RCC 7860 (cell line): ENCODE measurements at regions not wholly inside any gene's neighbourhood (a gene's known extent, or its start where the extent isn't known, plus 50 kb on each side); places are given as distances from the start of the nearest gene placed in this dataset.
"Not testable (repeated sequence)": the region's sequence is repeated elsewhere in the genome, so short reads cannot be mapped to it uniquely, and the experiment has no call there.

Source experiments
- DNase-seq: peaks from one replicate; pipeline ENCODE4 v3.0.0-alpha.2; 2015; ENCODE audit warnings: low spot score
- FAIRE-seq: peaks from 2 replicates; lab custom pipeline; 2012; peaks lifted over from hg19 to GRCh38; lab: Jason Lieb, UNC

DNA sequence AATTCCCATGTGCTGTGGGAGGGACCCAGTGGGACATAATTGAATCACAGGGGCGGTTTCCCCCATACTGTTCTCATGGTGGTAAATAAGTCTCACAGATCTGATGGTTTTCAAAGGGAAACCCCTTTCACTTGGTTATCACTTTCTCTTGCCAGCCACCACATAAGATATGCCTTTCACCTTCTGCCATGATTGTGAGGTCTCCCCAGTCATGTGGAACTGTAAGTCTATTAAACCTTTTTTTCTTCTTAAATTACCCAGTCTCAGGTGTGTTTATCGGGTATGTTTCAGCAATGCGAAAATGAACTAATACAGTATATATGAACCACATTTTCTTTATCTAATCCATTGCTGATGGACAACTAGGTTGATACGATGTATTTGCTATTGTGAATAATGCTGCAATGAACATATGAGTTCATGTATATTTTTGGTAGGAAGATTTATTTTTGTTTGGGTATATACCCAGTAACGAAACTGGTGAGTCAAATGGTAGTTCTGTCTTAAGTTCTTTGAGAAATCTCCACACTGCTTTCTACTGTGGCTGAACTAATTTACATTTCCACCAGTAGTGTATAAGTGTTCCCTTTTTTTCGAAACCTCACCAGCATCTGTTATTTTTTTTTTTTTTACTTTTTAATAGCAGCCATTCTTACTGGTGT is 70.0 kb upstream of the HGF start:
- no peak for DNase-seq
- no peak for FAIRE-seq

DNA sequence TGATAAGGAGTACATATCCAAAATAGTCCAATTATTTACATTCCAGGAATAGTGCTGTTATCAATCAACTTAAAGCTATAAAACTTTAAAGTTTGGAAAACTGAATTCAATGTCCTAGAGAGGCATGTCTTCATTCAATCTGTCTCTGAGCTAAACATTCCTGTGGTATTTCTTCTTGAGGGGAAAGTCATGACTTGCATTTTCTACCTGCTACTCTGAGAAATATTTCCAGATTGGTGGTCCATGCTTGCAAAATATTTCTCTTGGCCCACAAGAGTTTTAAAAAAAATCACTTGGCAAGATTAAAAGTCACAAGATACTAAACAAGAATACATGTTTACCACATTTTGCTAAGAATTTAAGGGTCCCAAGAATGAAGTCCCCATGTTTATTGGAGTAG is 63.6 kb upstream of the HGF start:
- FAIRE-seq = no peak
- DNase-seq = no peak

DNA sequence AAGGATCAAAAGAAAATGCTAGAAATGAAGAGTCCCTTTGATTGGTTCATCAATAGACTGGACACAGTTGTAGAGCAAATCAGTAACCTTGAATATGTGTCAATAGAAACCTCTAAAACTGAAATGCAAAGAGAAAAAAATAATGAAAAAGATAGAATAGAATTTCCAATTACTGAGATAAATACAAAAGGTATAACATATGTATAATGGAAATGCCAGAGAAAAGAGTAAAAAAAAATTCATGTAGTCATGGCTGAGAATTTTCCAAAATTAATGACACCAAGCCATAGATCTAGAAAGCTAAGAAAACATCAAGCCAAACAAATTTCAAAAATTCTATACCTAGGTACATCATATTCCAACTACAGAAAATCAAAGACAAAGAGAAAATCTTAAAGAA is 62.0 kb upstream of the HGF start:
- no peak for FAIRE-seq
- no peak for DNase-seq

DNA sequence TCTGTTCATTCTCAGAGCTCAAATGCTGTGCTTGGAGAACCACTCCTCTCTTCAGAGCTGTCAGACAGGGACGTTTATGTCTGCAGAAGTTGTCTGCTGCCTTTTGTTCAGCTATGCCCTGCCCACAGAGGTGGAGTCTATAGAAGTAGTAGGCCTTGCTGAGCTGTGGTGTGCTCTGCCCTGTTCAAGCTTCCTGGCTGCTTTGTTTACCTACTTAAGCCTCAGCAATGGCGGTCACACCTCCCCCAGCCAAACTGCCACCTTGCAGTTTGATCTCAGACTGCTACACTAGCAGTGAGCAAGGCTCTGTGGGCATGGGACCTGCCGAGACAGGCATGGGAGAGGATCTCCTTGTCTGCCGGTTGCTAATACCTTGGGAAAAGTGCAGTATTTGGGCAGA is 59.7 kb upstream of the HGF start:
- DNase-seq, FAIRE-seq: not testable (repeated sequence)

DNA sequence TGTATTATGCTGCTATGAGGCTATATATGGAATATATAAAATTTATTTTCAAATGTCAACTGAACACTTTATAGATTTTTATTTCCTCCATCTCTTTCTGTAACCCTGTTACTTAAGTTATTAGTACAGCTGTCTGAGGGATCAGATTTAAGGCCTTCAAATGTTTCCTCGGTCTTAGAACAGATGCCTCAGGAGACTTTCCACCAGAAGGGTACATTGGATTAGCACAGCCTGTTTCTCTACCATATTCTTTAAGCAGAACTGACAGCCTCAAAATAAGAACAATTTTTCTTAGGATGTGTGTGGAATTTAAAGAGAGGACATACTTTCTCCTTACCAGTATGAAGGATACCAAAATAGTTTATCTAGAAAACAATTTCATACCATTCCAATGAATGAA is 53.0 kb upstream of the HGF start:
- no peak for FAIRE-seq
- no peak for DNase-seq

DNA sequence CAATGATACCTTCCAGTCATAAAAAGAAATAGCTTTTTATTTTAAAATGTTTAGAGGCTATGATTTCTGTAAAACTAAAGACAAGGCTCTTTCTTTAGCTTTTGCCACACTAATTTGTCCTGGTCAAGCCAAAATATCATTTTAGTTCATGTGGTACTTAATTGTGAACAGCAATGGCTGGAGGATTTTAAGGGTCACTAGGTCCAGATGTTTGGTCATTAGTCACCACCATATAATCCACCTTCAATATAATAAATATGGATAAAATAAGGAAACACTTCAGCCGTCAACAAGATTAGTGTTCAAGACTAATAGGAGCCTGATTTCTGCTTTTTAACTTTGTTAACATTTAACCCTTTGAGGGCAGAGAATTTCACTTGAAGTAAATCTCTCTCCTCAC is 50.0 kb upstream of the HGF start:
- no peak for DNase-seq
- no peak for FAIRE-seq
